ENCODE measurements at regions not wholly inside any gene's neighbourhood (a gene's known extent, or its start where the extent isn't known, plus 50 kb on each side); places are given as distances from the start of the nearest gene placed in this dataset.

GRCh38 chr2:219692521-219692920, 65.1 kb downstream of the SLC4A3 start:
- DNase-seq = no peak

GRCh38 chr2:219695145-219695709, 67.8 kb downstream of the SLC4A3 start:
- DNase-seq = no peak

- DNase-seq = no peak
These were observed 70.6 kb downstream of the SLC4A3 start for GRCh38 chr2:219697811-219698747.

GRCh38 chr2:219698748-219699439, 71.5 kb downstream of the SLC4A3 start:
- DNase-seq = no peak

GRCh38 chr2:219699440-219699821, 72.0 kb downstream of the SLC4A3 start:
- DNase-seq = no peak

GRCh38 chr2:219701847-219702634, 74.6 kb downstream of the SLC4A3 start:
- no peak for DNase-seq

- no peak for DNase-seq
These were observed 75.5 kb downstream of the SLC4A3 start for GRCh38 chr2:219702796-219703545.

GRCh38 chr2:219704878-219705277, 77.4 kb downstream of the SLC4A3 start:
- DNase-seq = no peak

GRCh38 chr2:219706823-219707281, 79.4 kb downstream of the SLC4A3 start:
- DNase-seq = no peak

- no peak for DNase-seq
These were observed 80.3 kb downstream of the SLC4A3 start for GRCh38 chr2:219707496-219708285.

GRCh38 chr2:219709331-219709761, 81.9 kb downstream of the SLC4A3 start:
- no peak for DNase-seq

- DNase-seq = no peak
These were observed 85.7 kb downstream of the SLC4A3 start for GRCh38 chr2:219713110-219713509.

- DNase-seq = no peak
These were observed 87.4 kb downstream of the SLC4A3 start for GRCh38 chr2:219714681-219715400.

GRCh38 chr2:219718066-219718465, 90.6 kb downstream of the SLC4A3 start:
- DNase-seq = no peak

GRCh38 chr2:219719521-219719920, 92.1 kb downstream of the SLC4A3 start:
- DNase-seq = no peak

- DNase-seq = no peak
These were observed 93.5 kb downstream of the SLC4A3 start for GRCh38 chr2:219720956-219721355.

GRCh38 chr2:219722276-219722879, 94.9 kb downstream of the SLC4A3 start:
- no peak for DNase-seq

GRCh38 chr2:219723311-219723710, 95.9 kb downstream of the SLC4A3 start:
- no peak for DNase-seq

GRCh38 chr2:219724628-219725027, 97.2 kb downstream of the SLC4A3 start:
- DNase-seq = no peak

- no peak for DNase-seq
These were observed 99.5 kb downstream of the SLC4A3 start for GRCh38 chr2:219726916-219727315.

All from activated T-cell treated with anti-CD3 and anti-CD28 coated beads, Interleukin-2, amount 50 U/mL, for 1 hour (primary cell).